GM23338 (cell line): ENCODE measurements at regions not wholly inside any gene's neighbourhood (a gene's known extent, or its start where the extent isn't known, plus 50 kb on each side); places are given as distances from the start of the nearest gene placed in this dataset.

Experiments used
- CREB1 ChIP-seq: fragments of 250-450 bp; sonication (Bioruptor Pico); IDR thresholded peaks from 2 replicates; pipeline ENCODE4 v1.5.0; 2020; ENCODE audit warnings: low read depth, mild to moderate bottlenecking, moderate library complexity
- EZH2 ChIP-seq: fragments of 200-600 bp; sonication (generic); IDR thresholded peaks from one replicate; pipeline ENCODE4 v1.8.0; 2017; ENCODE audit warnings: antibody characterized with exemption, mild to moderate bottlenecking, low read depth; ENCODE audit not compliant: unreplicated experiment
- EZH2phosphoT487 ChIP-seq: fragments of 200-600 bp; sonication (generic); IDR thresholded peaks from one replicate; pipeline ENCODE4 v1.8.1; 2018; ENCODE audit warnings: antibody characterized with exemption; ENCODE audit not compliant: unreplicated experiment
- JUNB ChIP-seq: IDR thresholded peaks from one replicate; pipeline ENCODE4 v1.6.1; 2016; ENCODE audit warnings: antibody characterized with exemption; ENCODE audit not compliant: unreplicated experiment
- NANOG ChIP-seq: IDR thresholded peaks from 2 replicates; pipeline ENCODE4 v1.6.1; 2016; ENCODE audit warnings: antibody characterized with exemption, borderline replicate concordance
- POLR2AphosphoS5 ChIP-seq: IDR thresholded peaks from 2 replicates; pipeline ENCODE4 v1.6.1; 2016; ENCODE audit warnings: antibody characterized with exemption, low read depth
- ZNF331 ChIP-seq: fragments of 250-450 bp; sonication (Bioruptor Pico); IDR thresholded peaks from 2 replicates; pipeline ENCODE4 v1.5.0; 2020; ENCODE audit warnings: low read depth, mild to moderate bottlenecking, moderate library complexity
- TF ChIP-seq, protein P1 (sequence below), 2 experiments: fragments of 200-600 bp in 1 of 2; sonication (generic) in 1 of 2; conservative IDR thresholded peaks; 2 replicates each; pipeline versions ENCODE4 v1.5.1 to v1.6.1; 2016 to 2017; ENCODE audit warnings: antibody characterized with exemption in 2 of 2, low read depth in 2 of 2, mild to moderate bottlenecking in 2 of 2, moderate library complexity in 1 of 2
- TF ChIP-seq, protein P2 (sequence below): IDR thresholded peaks from one replicate; pipeline ENCODE4 v1.6.1; 2018; ENCODE audit warnings: antibody characterized with exemption; ENCODE audit not compliant: unreplicated experiment

DNA sequence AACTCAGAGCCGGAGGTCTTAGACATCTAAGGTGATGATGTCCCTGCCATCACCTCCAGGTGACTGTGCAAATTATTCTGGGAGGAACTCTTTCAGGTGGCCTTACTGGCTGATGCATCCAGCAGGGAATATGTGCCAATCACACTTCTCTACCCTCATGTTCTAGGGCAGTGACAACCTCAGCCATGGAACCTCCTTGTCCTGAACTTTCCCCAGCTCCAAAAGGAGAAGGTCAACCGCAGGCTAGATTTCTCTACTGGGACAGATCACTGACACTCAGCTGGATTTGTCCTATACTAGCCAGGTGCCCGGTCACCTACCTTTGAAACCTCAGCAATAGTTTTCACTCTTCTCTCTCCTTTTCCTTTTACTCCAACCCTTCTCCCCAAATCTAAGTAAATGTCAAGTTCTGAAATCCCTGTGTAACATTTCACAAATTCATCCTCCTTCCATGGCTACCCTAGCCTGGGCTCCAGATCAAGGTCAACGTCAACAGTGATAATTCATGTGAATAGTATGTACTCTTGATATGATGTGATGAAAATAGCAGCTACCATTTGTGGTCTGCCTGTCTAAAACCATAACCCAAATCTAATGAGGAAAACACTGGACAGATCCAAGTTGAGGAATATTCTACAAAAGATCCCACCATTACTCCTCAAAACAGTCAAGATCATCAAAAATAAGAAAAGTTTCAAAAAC is 115.0 kb upstream of the EGLN3 start:
- TF ChIP-seq, protein P1, sequence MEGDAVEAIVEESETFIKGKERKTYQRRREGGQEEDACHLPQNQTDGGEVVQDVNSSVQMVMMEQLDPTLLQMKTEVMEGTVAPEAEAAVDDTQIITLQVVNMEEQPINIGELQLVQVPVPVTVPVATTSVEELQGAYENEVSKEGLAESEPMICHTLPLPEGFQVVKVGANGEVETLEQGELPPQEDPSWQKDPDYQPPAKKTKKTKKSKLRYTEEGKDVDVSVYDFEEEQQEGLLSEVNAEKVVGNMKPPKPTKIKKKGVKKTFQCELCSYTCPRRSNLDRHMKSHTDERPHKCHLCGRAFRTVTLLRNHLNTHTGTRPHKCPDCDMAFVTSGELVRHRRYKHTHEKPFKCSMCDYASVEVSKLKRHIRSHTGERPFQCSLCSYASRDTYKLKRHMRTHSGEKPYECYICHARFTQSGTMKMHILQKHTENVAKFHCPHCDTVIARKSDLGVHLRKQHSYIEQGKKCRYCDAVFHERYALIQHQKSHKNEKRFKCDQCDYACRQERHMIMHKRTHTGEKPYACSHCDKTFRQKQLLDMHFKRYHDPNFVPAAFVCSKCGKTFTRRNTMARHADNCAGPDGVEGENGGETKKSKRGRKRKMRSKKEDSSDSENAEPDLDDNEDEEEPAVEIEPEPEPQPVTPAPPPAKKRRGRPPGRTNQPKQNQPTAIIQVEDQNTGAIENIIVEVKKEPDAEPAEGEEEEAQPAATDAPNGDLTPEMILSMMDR (conservative IDR thresholded peaks at IDR 0.05; ENCODE audit: low read depth in 2 of 2) = no peak
- TF ChIP-seq EZH2 (no peak), JUNB (no peak), POLR2AphosphoS5 (no peak), ZNF331 (CRISPR knock-in tag) (no peak), EZH2phosphoT487 (no peak), CREB1 (CRISPR knock-in tag) (no peak), NANOG (no peak)
- TF ChIP-seq, protein P2, sequence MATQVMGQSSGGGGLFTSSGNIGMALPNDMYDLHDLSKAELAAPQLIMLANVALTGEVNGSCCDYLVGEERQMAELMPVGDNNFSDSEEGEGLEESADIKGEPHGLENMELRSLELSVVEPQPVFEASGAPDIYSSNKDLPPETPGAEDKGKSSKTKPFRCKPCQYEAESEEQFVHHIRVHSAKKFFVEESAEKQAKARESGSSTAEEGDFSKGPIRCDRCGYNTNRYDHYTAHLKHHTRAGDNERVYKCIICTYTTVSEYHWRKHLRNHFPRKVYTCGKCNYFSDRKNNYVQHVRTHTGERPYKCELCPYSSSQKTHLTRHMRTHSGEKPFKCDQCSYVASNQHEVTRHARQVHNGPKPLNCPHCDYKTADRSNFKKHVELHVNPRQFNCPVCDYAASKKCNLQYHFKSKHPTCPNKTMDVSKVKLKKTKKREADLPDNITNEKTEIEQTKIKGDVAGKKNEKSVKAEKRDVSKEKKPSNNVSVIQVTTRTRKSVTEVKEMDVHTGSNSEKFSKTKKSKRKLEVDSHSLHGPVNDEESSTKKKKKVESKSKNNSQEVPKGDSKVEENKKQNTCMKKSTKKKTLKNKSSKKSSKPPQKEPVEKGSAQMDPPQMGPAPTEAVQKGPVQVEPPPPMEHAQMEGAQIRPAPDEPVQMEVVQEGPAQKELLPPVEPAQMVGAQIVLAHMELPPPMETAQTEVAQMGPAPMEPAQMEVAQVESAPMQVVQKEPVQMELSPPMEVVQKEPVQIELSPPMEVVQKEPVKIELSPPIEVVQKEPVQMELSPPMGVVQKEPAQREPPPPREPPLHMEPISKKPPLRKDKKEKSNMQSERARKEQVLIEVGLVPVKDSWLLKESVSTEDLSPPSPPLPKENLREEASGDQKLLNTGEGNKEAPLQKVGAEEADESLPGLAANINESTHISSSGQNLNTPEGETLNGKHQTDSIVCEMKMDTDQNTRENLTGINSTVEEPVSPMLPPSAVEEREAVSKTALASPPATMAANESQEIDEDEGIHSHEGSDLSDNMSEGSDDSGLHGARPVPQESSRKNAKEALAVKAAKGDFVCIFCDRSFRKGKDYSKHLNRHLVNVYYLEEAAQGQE = no peak
